ENCODE measurements at regions not wholly inside any gene's neighbourhood (a gene's known extent, or its start where the extent isn't known, plus 50 kb on each side); places are given as distances from the start of the nearest gene placed in this dataset.
A peak's percentile ranks its signal among the peaks of the same experiment; 100 is the strongest.

- H3K4me1 Mint-ChIP-seq (ENCODE audit: low read depth, unreplicated experiment), result no peaks in the 10 kb centered on the region
- Histone ChIP-seq H3K4me2 (ENCODE audit: low read length) (no peak overlapping the region), H3K27me3 (ENCODE audit: insufficient read depth, low read length) (no peaks in the 10 kb centered on the region), H3K27ac (ENCODE audit: low read depth, low read length) (no peak overlapping the region), H4K20me1 (ENCODE audit: insufficient read depth, low read length) (no peaks in the 10 kb centered on the region), H3K4me1 (ENCODE audit: insufficient read depth, low read length) (no peaks in the 10 kb centered on the region), H3K9me3 (ENCODE audit: insufficient read depth, low read depth, low read length) (no peaks in the 10 kb centered on the region), H3K79me2 (ENCODE audit: insufficient read depth, low read length) (no peaks in the 10 kb centered on the region), H3K36me3 (ENCODE audit: insufficient read depth, low read length) (no peaks in the 10 kb centered on the region), H3K4me3 (ENCODE audit: insufficient read depth, low read depth, low read length) (no peak overlapping the region), H2AFZ (ENCODE audit: low read depth, low read length) (no peak overlapping the region), H3K9ac (ENCODE audit: low read length) (no peak overlapping the region)
- DNase-seq (ENCODE audit: low read depth) (no peak), FAIRE-seq (no peak)
- no peaks in the 10 kb centered on the region for H3K36me3 Mint-ChIP-seq (ENCODE audit: low read depth, unreplicated experiment)
- TF ChIP-seq EZH2 (IDR thresholded peaks at IDR 0.05; ENCODE audit: insufficient read depth, low read length) (no peak), CTCF (IDR thresholded peaks at IDR 0.05; ENCODE audit: insufficient read depth, low read depth, low read length) (no peak)
- no peaks in the 10 kb centered on the region for H3K27me3 Mint-ChIP-seq (ENCODE audit: low read depth, unreplicated experiment)
- no peak overlapping the region for H3K4me3 Mint-ChIP-seq (ENCODE audit: unreplicated experiment)
- H3K9me3 Mint-ChIP-seq (ENCODE audit: unreplicated experiment), result no peaks in the 10 kb centered on the region
- H3K27ac Mint-ChIP-seq (ENCODE audit: unreplicated experiment), result no peak overlapping the region
Observed at GRCh38 chr12:90659060-90659459, 295.9 kb downstream of the CCER1 start.

GRCh38 chr12:90653040-90653439 is 301.9 kb downstream of the CCER1 start:
- Mint-ChIP-seq H3K27ac (ENCODE audit: unreplicated experiment) (no peak overlapping the region), H3K27me3 (ENCODE audit: low read depth, unreplicated experiment) (no peaks in the 10 kb centered on the region), H3K36me3 (ENCODE audit: low read depth, unreplicated experiment) (no peaks in the 10 kb centered on the region), H3K4me3 (ENCODE audit: unreplicated experiment) (no peak overlapping the region), H3K4me1 (ENCODE audit: low read depth, unreplicated experiment) (peaks cover 4% of the 10 kb centered on the region), H3K9me3 (ENCODE audit: unreplicated experiment) (no peaks in the 10 kb centered on the region)
- Histone ChIP-seq H3K36me3 (ENCODE audit: insufficient read depth, low read length) (no peaks in the 10 kb centered on the region), H3K4me3 (ENCODE audit: insufficient read depth, low read depth, low read length) (no peak overlapping the region), H3K27me3 (ENCODE audit: insufficient read depth, low read length) (no peaks in the 10 kb centered on the region), H3K9me3 (ENCODE audit: insufficient read depth, low read depth, low read length) (no peaks in the 10 kb centered on the region), H2AFZ (ENCODE audit: low read depth, low read length) (no peak overlapping the region), H3K9ac (ENCODE audit: low read length) (no peak overlapping the region), H3K79me2 (ENCODE audit: insufficient read depth, low read length) (no peaks in the 10 kb centered on the region), H4K20me1 (ENCODE audit: insufficient read depth, low read length) (no peaks in the 10 kb centered on the region), H3K27ac (ENCODE audit: low read depth, low read length) (no peak overlapping the region), H3K4me2 (ENCODE audit: low read length) (no peak overlapping the region), H3K4me1 (ENCODE audit: insufficient read depth, low read length) (no peaks in the 10 kb centered on the region)
- DNase-seq (ENCODE audit: low read depth) (peak; percentile 13), FAIRE-seq (no peak)
- no peak for TF ChIP-seq CTCF (IDR thresholded peaks at IDR 0.05; ENCODE audit: insufficient read depth, low read depth, low read length)
- TF ChIP-seq EZH2 (IDR thresholded peaks at IDR 0.05; ENCODE audit: insufficient read depth, low read length), result no peak

- Mint-ChIP-seq H3K27ac (ENCODE audit: unreplicated experiment) (no peak overlapping the region), H3K4me3 (ENCODE audit: unreplicated experiment) (no peak overlapping the region), H3K36me3 (ENCODE audit: low read depth, unreplicated experiment) (no peaks in the 10 kb centered on the region), H3K27me3 (ENCODE audit: low read depth, unreplicated experiment) (no peaks in the 10 kb centered on the region), H3K4me1 (ENCODE audit: low read depth, unreplicated experiment) (peaks cover 4% of the 10 kb centered on the region), H3K9me3 (ENCODE audit: unreplicated experiment) (no peaks in the 10 kb centered on the region)
- no peaks in the 10 kb centered on the region for H3K36me3 ChIP-seq (ENCODE audit: insufficient read depth, low read length)
- no peaks in the 10 kb centered on the region for H3K4me1 ChIP-seq (ENCODE audit: insufficient read depth, low read length)
- TF ChIP-seq EZH2 (IDR thresholded peaks at IDR 0.05; ENCODE audit: insufficient read depth, low read length) (no peak), CTCF (IDR thresholded peaks at IDR 0.05; ENCODE audit: insufficient read depth, low read depth, low read length) (no peak)
- DNase-seq (ENCODE audit: low read depth) (no peak), FAIRE-seq (no peak)
- H3K79me2 ChIP-seq (ENCODE audit: insufficient read depth, low read length), result no peaks in the 10 kb centered on the region
- H3K9ac ChIP-seq (ENCODE audit: low read length), result no peak overlapping the region
- H3K4me2 ChIP-seq (ENCODE audit: low read length), result no peak overlapping the region
- H3K27me3 ChIP-seq (ENCODE audit: insufficient read depth, low read length), result no peaks in the 10 kb centered on the region
- H2AFZ ChIP-seq (ENCODE audit: low read depth, low read length), result no peak overlapping the region
- H3K4me3 ChIP-seq (ENCODE audit: insufficient read depth, low read depth, low read length), result no peak overlapping the region
- no peaks in the 10 kb centered on the region for H3K9me3 ChIP-seq (ENCODE audit: insufficient read depth, low read depth, low read length)
- H4K20me1 ChIP-seq (ENCODE audit: insufficient read depth, low read length), result no peaks in the 10 kb centered on the region
- H3K27ac ChIP-seq (ENCODE audit: low read depth, low read length), result no peak overlapping the region
Observed at GRCh38 chr12:90652280-90652679, 302.7 kb downstream of the CCER1 start.
